Hepatocyte (in vitro differentiated cells): ENCODE measurements at regions not wholly inside any gene's neighbourhood (a gene's known extent, or its start where the extent isn't known, plus 50 kb on each side); places are given as distances from the start of the nearest gene placed in this dataset.
"Not testable (repeated sequence)": the region's sequence is repeated elsewhere in the genome, so short reads cannot be mapped to it uniquely, and the experiment has no call there.

Experiments used
- EZH2 ChIP-seq: fragments of 200-600 bp; sonication (generic); IDR thresholded peaks from 2 replicates; pipeline ENCODE4 v1.6.1; 2016; ENCODE audit warnings: antibody characterized with exemption, mild to moderate bottlenecking, borderline replicate concordance
- TF ChIP-seq, protein P1 (sequence below): fragments of 200-600 bp; sonication (generic); IDR thresholded peaks from 2 replicates; pipeline ENCODE4 v1.5.1; 2016; ENCODE audit warnings: antibody characterized with exemption, mild to moderate bottlenecking; ENCODE audit not compliant: poor library complexity

DNA sequence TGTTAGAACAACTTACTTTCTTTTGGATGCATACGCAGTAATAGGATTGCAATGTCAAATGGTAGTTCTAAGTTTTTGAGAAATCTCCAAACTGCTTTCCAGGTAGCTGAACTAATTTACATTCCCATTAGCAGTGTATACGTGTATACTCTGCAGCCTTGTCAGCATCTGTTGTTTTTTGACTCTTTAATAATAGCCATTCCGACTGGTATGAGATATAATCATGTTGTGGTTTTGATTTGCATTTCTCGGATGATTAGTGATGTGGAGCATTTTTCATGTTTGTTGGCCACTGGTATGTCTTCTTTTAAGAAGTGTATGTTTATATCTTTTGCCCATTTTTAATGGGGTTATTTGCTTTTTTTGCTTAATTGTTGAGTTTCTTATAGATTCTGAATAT lies 76.9 kb upstream of the HNRNPA1L2 start:
- TF ChIP-seq, protein P1, sequence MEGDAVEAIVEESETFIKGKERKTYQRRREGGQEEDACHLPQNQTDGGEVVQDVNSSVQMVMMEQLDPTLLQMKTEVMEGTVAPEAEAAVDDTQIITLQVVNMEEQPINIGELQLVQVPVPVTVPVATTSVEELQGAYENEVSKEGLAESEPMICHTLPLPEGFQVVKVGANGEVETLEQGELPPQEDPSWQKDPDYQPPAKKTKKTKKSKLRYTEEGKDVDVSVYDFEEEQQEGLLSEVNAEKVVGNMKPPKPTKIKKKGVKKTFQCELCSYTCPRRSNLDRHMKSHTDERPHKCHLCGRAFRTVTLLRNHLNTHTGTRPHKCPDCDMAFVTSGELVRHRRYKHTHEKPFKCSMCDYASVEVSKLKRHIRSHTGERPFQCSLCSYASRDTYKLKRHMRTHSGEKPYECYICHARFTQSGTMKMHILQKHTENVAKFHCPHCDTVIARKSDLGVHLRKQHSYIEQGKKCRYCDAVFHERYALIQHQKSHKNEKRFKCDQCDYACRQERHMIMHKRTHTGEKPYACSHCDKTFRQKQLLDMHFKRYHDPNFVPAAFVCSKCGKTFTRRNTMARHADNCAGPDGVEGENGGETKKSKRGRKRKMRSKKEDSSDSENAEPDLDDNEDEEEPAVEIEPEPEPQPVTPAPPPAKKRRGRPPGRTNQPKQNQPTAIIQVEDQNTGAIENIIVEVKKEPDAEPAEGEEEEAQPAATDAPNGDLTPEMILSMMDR, result not testable (repeated sequence)
- not testable (repeated sequence) for TF ChIP-seq EZH2
